T47D (cell line): ENCODE measurements at regions not wholly inside any gene's neighbourhood (a gene's known extent, or its start where the extent isn't known, plus 50 kb on each side); places are given as distances from the start of the nearest gene placed in this dataset.
A peak's percentile ranks its signal among the peaks of the same experiment; 100 is the strongest.

Experiments
- DNase-seq, 2 experiments: peaks; one replicate each; pipeline versions ENCODE4 v3.0.0 to v3.0.0-alpha.2; 2011 to 2012; ENCODE audit warnings: low read depth in 1 of 2, low spot score in 1 of 2
- JUND ChIP-seq: IDR thresholded peaks from 2 replicates; pipeline ENCODE4 v1.6.1; 2012; ENCODE audit warnings: low read depth
- in situ Hi-C: cut with HindIII; loops from 2 replicates; pipeline ENCODE4 v1.10.0; 2016; ENCODE audit warnings: low sequenced_read_pairs, low pct_unique_long_range_greater_than_20kb

DNA sequence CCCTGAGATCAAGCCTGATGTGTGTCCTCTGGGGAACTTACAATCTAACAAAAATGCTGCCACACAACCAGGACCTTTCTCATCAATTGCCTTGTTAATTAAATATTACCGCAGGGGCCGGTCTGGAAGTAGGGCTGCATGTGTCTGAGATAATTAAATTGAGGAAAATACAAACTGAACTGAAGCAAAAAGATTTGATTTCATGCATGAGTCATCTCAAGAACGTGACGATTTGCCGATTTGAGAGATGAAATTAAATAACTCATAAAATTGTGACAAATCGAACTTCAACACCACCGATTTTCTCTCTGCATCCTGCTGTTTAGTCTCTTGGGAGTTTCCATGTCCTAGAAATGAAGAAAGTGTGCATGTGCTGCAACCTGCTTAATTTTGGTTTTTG, 94.6 kb upstream of the DAAM1 start:
- in situ Hi-C loops = no loop called here
- TF ChIP-seq JUND = no peak
- DNase-seq = no peak

DNA sequence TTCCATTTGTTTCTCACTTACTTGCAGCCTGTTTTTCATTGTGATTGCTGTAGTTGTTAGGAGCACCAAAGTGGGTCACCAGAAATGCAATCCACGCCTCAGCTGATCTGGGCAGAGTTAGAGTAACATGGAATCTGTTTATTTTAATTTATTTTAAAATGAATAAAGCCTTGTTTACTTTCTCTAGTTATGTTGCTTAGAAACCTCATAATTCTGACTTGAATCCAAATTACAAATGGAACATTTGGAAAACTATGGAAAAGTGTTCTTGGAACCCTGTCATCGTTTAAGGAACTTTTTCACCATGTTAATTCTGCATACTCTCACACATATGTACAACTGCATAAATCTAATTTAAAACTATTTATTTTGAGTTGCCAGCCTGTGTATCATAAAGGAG, 92.2 kb upstream of the DAAM1 start:
- in situ Hi-C loops = no loop called here
- TF ChIP-seq JUND = no peak
- DNase-seq = no peak

- in situ Hi-C loops = no loop called here
- DNase-seq = no peak
- no peak for TF ChIP-seq JUND
Measured at GRCh38 chr14:59097681-59098080, 90.8 kb upstream of the DAAM1 start.

DNA sequence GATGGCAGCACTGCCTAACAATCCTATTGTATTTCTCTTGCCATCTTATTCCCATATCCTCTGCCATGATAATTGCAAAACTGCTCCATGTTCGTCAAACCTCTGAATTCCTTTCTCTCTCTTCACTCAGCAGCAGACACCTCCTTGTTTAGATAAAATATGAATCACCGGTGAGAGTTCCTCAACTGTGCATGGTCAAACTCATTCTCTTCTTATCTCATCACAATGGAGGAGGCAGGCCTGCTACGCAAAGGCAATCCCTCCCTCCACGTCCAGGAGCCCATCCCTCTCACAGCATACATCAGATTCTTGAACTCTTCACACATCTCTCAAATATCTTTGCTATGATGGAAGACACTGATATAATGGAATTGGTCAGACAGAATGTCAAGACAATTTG, 90.1 kb upstream of the DAAM1 start:
- DNase-seq = no peak
- in situ Hi-C loops = no loop called here
- TF ChIP-seq JUND = no peak

- in situ Hi-C loops = no loop called here
- no peak for TF ChIP-seq JUND
- DNase-seq = no peak
Measured at GRCh38 chr14:59100205-59100604, 88.3 kb upstream of the DAAM1 start.

DNA sequence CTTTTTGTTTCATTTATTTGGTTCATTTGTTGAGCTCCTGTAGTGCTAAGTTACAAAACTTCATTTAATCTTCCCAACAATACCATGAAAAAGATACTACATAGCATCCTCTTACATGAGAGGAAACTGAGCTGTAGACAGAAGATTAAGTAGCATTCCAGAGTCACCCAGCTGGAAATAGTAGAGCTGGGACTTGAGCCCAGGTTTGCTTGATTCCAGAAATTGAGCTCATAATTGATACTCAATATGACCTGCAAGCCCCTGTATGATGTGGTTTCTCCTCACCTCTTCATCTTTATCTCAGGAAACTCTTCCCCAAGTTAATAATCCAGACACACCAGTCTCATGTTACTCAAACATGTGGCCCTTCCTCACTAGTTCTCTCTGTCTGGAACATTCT, 87.0 kb upstream of the DAAM1 start:
- TF ChIP-seq JUND = no peak
- in situ Hi-C loops = no loop called here
- no peak for DNase-seq

DNA sequence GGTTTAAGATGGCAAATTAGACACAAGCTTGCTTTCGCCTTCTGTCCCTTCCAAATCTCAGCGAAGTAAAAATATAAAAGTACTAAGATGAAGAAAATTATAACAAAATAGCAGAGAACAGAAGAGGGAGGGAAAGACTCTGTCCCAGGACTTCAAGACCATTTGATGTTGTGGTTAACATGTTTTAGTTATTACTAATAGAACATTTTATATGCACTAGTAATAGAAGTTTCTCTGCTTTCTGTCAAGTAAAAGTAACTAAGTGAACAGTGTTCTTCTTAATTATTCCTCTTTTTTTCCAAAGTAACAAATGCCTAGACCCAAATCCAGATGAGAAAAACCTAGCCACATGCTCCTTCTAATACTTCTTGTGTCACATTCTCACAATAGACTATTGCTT, 85.1 kb upstream of the DAAM1 start:
- in situ Hi-C loops = no loop called here
- no peak for DNase-seq
- no peak for TF ChIP-seq JUND

DNA sequence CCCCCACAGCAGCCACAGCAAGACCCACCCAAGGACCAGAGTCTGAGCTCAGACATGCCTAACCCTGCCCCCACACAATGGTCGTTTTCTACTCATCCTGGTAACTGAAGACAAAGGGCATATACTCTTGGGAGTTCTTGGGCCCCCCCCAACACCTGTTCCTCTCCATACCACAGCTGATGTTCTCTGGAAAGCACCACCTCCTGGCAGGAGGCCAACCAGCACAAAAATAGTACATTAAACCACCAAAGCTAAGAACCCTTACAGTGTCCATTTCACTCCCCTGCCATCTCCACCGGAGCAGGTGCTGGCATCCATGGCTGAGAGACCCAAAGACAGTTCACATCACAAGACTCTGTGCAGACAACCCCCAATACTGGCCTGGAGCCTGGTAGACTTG, 80.6 kb upstream of the DAAM1 start:
- DNase-seq = no peak

GRCh38 chr14:59116984-59117415, 71.5 kb upstream of the DAAM1 start:
- DNase-seq = no peak
- in situ Hi-C loops = no loop called here
- no peak for TF ChIP-seq JUND

More for the DNA sequence above, 80.6 kb upstream of the DAAM1 start:
- in situ Hi-C loops = no loop called here
- no peak for TF ChIP-seq JUND

- in situ Hi-C loops = no loop called here
- DNase-seq = peak in 1 of 2 experiments; percentile 24
Measured at GRCh38 chr14:59117754-59118528, 70.5 kb upstream of the DAAM1 start.

DNA sequence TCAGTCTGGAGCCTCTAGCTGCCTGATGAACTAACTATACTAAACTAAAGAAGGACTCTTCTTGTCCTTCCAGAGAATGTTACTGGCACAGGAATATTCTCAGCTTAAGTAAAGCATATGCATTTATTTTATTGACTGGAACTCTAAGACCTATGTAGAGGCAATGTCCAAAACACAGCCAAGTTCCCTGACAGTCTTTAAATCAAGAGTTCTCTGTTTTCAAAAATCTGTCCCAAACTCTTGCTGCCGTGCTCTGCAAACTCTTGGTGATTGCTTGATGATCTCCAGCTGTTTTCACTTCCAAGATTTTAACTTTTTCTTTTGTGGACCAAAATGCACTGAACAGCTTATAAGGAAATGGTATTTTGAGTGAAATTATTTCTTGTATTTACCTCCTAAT, 67.5 kb upstream of the DAAM1 start:
- TF ChIP-seq JUND = no peak
- DNase-seq = no peak
- in situ Hi-C loops = no loop called here

More at GRCh38 chr14:59117754-59118528, 70.5 kb upstream of the DAAM1 start:
- TF ChIP-seq JUND = no peak

GRCh38 chr14:59123531-59123930, 64.9 kb upstream of the DAAM1 start:
- in situ Hi-C loops = no loop called here
- DNase-seq = no peak

DNA sequence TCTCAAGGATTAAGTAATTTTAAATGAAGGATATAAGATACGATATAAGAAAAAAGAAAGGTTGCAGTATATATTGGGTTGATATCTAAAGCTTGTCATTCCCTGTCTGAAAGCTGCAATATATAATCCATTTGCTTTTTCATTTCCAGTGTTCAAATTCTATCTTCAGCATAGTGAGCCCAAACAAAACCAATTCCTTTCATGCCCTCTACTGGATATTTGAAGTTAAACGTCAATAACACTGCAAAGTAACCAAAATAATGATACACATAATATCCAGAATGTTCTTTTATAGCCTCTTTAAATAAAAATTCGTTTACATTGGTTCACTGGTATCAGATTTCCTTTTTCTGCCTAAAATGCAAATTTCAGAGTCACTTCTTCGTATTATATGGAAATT, 64.5 kb upstream of the DAAM1 start:
- peak; percentile 18 to 42 for DNase-seq
- in situ Hi-C loops = no loop called here
- no peak for TF ChIP-seq JUND

More at GRCh38 chr14:59123531-59123930, 64.9 kb upstream of the DAAM1 start:
- no peak for TF ChIP-seq JUND

- no peak for DNase-seq
- TF ChIP-seq JUND = no peak
- in situ Hi-C loops = no loop called here
Measured at GRCh38 chr14:59125156-59125555, 63.3 kb upstream of the DAAM1 start.
